GM23338 (cell line): ENCODE measurements at regions not wholly inside any gene's neighbourhood (a gene's known extent, or its start where the extent isn't known, plus 50 kb on each side); places are given as distances from the start of the nearest gene placed in this dataset.
A peak's percentile ranks its signal among the peaks of the same experiment; 100 is the strongest.

Experiments used
- ATAC-seq: fragments of 200-7000 bp; cut with Tn5 transposase; 3 replicates; pipeline ENCODE4 v1.9.1; 2020
- DNase-seq: peaks from one replicate; pipeline ENCODE4 v3.0.0-alpha.2; 2015; ENCODE audit warnings: low spot score
- H2AFZ ChIP-seq: fragments of 200-600 bp; sonication (generic); 2 replicates; pipeline ENCODE4 v1.8.0; 2016; ENCODE audit warnings: antibody characterized with exemption, mild to moderate bottlenecking, moderate library complexity
- H3F3A ChIP-seq: fragments of 200-600 bp; sonication (generic); replicated peaks from 2 replicates; pipeline ENCODE4 v1.8.0; 2017; ENCODE audit warnings: antibody characterized with exemption, mixed run types, low read depth
- H3K27ac ChIP-seq: fragments of 200-600 bp; sonication (generic); 2 replicates; pipeline ENCODE4 v1.6.1; 2016; ENCODE audit warnings: low read depth
- H3K27me3 ChIP-seq: fragments of 200-600 bp; sonication (generic); 2 replicates; pipeline ENCODE4 v1.8.0; 2016; ENCODE audit warnings: mild to moderate bottlenecking, mixed run types, moderate library complexity; ENCODE audit not compliant: insufficient read depth
- H3K36me3 ChIP-seq: fragments of 200-600 bp; sonication (generic); 2 replicates; pipeline ENCODE4 v1.8.0; 2016; ENCODE audit warnings: mild to moderate bottlenecking; ENCODE audit not compliant: insufficient read depth
- H3K4me1 ChIP-seq: fragments of 200-600 bp; sonication (generic); 2 replicates; pipeline ENCODE4 v1.8.0; 2016; ENCODE audit warnings: mild to moderate bottlenecking, moderate library complexity; ENCODE audit not compliant: insufficient read depth
- H3K4me2 ChIP-seq: fragments of 200-600 bp; sonication (generic); 2 replicates; pipeline ENCODE4 v1.7.1; 2017; ENCODE audit warnings: mixed run types
- H3K4me3 ChIP-seq: fragments of 200-600 bp; sonication (generic); 2 replicates; pipeline ENCODE4 v1.6.1; 2016; ENCODE audit warnings: mixed run types
- H3K79me2 ChIP-seq: fragments of 200-600 bp; sonication (generic); replicated peaks from 2 replicates; pipeline ENCODE4 v1.8.0; 2017; ENCODE audit warnings: mild to moderate bottlenecking; ENCODE audit not compliant: insufficient read depth
- H3K9me2 ChIP-seq: fragments of 200-600 bp; sonication (generic); 2 replicates; pipeline ENCODE4 v1.8.0; 2017; ENCODE audit not compliant: insufficient read depth
- H4K20me1 ChIP-seq: fragments of 200-600 bp; sonication (generic); replicated peaks from 2 replicates; pipeline ENCODE4 v1.8.0; 2017; ENCODE audit warnings: mild to moderate bottlenecking; ENCODE audit not compliant: insufficient read depth
- H3K27ac Mint-ChIP-seq: 2 replicates; pipeline ENCODE4 v1.8.0; 2020; ENCODE audit warnings: inconsistent platforms, mild to moderate bottlenecking, moderate library complexity, mixed read lengths
- H3K27me3 Mint-ChIP-seq: 3 replicates; pipeline ENCODE4 v1.8.0; 2022; ENCODE audit warnings: low read depth, mild to moderate bottlenecking, moderate library complexity, mixed read lengths, inconsistent platforms; ENCODE audit not compliant: insufficient read depth, poor library complexity
- H3K36me3 Mint-ChIP-seq: 3 replicates; pipeline ENCODE4 v1.8.0; 2021; ENCODE audit warnings: low read depth, mild to moderate bottlenecking, inconsistent platforms, moderate library complexity, mixed read lengths
- H3K4me1 Mint-ChIP-seq: 3 replicates; pipeline ENCODE4 v1.8.0; 2020; ENCODE audit warnings: mild to moderate bottlenecking, inconsistent platforms, mixed read lengths
- H3K4me3 Mint-ChIP-seq: 3 replicates; pipeline ENCODE4 v1.8.0; 2021; ENCODE audit warnings: moderate library complexity, mild to moderate bottlenecking, inconsistent platforms, mixed read lengths
- H3K9me3 Mint-ChIP-seq: 3 replicates; pipeline ENCODE4 v1.8.0; 2020; ENCODE audit warnings: moderate library complexity, mild to moderate bottlenecking, inconsistent platforms, mixed read lengths
- CREB1 ChIP-seq: fragments of 250-450 bp; sonication (Bioruptor Pico); IDR thresholded peaks from 2 replicates; pipeline ENCODE4 v1.5.0; 2020; ENCODE audit warnings: low read depth, mild to moderate bottlenecking, moderate library complexity
- EZH2 ChIP-seq: fragments of 200-600 bp; sonication (generic); IDR thresholded peaks from one replicate; pipeline ENCODE4 v1.8.0; 2017; ENCODE audit warnings: antibody characterized with exemption, mild to moderate bottlenecking, low read depth; ENCODE audit not compliant: unreplicated experiment
- JUNB ChIP-seq: IDR thresholded peaks from one replicate; pipeline ENCODE4 v1.6.1; 2016; ENCODE audit warnings: antibody characterized with exemption; ENCODE audit not compliant: unreplicated experiment
- NANOG ChIP-seq: IDR thresholded peaks from 2 replicates; pipeline ENCODE4 v1.6.1; 2016; ENCODE audit warnings: antibody characterized with exemption, borderline replicate concordance
- POLR2AphosphoS5 ChIP-seq: IDR thresholded peaks from 2 replicates; pipeline ENCODE4 v1.6.1; 2016; ENCODE audit warnings: antibody characterized with exemption, low read depth
- ZNF114 ChIP-seq: fragments of 250-450 bp; sonication (Bioruptor Pico); IDR thresholded peaks from 2 replicates; pipeline ENCODE4 v1.5.0; 2020; ENCODE audit warnings: mild to moderate bottlenecking, moderate library complexity
- ZNF331 ChIP-seq: fragments of 250-450 bp; sonication (Bioruptor Pico); IDR thresholded peaks from 2 replicates; pipeline ENCODE4 v1.5.0; 2020; ENCODE audit warnings: low read depth, mild to moderate bottlenecking, moderate library complexity
- TF ChIP-seq, protein P1 (sequence below): IDR thresholded peaks from one replicate; pipeline ENCODE4 v1.6.1; 2018; ENCODE audit warnings: antibody characterized with exemption; ENCODE audit not compliant: unreplicated experiment
- TF ChIP-seq, protein P2 (sequence below): IDR thresholded peaks from 2 replicates; pipeline ENCODE4 v1.6.1; 2016; ENCODE audit warnings: antibody characterized with exemption
- TF ChIP-seq, protein P3 (sequence below): fragments of 250-450 bp; sonication (Bioruptor Pico); IDR thresholded peaks from 2 replicates; pipeline ENCODE4 v1.5.0; 2020; ENCODE audit warnings: mild to moderate bottlenecking, moderate library complexity

DNA sequence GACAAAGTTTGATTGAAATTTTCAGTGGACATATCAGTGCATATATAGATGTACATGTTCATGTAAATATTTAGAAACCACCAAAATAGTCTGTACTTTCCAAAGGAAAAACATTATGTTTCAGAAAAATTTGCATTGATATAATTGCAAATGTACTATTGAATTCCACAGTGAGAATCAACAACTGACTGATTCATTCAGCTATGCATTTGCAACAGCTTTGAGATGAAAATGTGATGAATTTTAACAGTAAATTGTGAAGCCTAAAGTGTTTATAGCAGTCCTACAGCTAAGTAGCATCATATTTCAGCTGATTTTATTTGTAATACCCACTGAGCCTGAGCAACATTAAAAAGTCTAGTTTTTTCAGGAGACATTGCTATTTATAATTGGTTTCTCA, 1647.4 kb upstream of the DDX18 start (continued):
- TF ChIP-seq, protein P1, sequence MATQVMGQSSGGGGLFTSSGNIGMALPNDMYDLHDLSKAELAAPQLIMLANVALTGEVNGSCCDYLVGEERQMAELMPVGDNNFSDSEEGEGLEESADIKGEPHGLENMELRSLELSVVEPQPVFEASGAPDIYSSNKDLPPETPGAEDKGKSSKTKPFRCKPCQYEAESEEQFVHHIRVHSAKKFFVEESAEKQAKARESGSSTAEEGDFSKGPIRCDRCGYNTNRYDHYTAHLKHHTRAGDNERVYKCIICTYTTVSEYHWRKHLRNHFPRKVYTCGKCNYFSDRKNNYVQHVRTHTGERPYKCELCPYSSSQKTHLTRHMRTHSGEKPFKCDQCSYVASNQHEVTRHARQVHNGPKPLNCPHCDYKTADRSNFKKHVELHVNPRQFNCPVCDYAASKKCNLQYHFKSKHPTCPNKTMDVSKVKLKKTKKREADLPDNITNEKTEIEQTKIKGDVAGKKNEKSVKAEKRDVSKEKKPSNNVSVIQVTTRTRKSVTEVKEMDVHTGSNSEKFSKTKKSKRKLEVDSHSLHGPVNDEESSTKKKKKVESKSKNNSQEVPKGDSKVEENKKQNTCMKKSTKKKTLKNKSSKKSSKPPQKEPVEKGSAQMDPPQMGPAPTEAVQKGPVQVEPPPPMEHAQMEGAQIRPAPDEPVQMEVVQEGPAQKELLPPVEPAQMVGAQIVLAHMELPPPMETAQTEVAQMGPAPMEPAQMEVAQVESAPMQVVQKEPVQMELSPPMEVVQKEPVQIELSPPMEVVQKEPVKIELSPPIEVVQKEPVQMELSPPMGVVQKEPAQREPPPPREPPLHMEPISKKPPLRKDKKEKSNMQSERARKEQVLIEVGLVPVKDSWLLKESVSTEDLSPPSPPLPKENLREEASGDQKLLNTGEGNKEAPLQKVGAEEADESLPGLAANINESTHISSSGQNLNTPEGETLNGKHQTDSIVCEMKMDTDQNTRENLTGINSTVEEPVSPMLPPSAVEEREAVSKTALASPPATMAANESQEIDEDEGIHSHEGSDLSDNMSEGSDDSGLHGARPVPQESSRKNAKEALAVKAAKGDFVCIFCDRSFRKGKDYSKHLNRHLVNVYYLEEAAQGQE, result no peak
- TF ChIP-seq ZNF114 (CRISPR knock-in tag) (no peak), CREB1 (CRISPR knock-in tag) (no peak)
- TF ChIP-seq, protein P2, sequence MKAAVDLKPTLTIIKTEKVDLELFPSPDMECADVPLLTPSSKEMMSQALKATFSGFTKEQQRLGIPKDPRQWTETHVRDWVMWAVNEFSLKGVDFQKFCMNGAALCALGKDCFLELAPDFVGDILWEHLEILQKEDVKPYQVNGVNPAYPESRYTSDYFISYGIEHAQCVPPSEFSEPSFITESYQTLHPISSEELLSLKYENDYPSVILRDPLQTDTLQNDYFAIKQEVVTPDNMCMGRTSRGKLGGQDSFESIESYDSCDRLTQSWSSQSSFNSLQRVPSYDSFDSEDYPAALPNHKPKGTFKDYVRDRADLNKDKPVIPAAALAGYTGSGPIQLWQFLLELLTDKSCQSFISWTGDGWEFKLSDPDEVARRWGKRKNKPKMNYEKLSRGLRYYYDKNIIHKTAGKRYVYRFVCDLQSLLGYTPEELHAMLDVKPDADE, result no peak

DNA sequence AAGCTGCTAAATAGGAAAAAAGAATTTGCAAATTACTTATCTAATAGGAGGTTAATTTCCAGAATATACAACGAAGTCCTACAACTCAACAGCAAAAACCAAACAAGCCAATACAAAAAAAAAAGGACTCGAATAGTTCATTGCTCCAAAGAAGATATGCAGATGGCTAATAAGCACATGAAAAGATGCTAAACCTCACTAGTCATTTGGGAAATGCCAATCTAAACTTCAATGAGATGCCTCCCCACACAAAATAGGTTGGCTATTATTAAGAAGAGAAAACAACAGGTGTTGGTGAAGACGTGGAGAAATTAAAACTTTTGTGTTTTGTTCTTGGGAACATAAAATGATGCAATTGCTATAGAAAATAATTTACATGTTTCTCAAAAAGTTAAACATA, 1634.4 kb upstream of the DDX18 start:
- peaks cover 1% of the 10 kb centered on the region for H3K27me3 Mint-ChIP-seq
- 0 out of 3 replicates have a peak overlapping the region, but pooled peaks have one; percentile 13 for H3K4me3 Mint-ChIP-seq
- DNase-seq, result peak; percentile 45
- Histone ChIP-seq H4K20me1 (no peaks in the 10 kb centered on the region), H2AFZ (no peak overlapping the region), H3K4me2 (peak overlapping the region; percentile 17), H3K9me2 (no peaks in the 10 kb centered on the region), H3K36me3 (no peaks in the 10 kb centered on the region), H3K27ac (peak overlapping the region; percentile 61), H3K27me3 (no peaks in the 10 kb centered on the region), H3K79me2 (no peaks in the 10 kb centered on the region), H3F3A (no peaks in the 10 kb centered on the region), H3K4me1 (peaks cover 41% of the 10 kb centered on the region), H3K4me3 (no peak overlapping the region)
- ATAC-seq, result peak; percentile 25; the same call in 1 of the 3 replicates
- H3K27ac Mint-ChIP-seq, result peak overlapping the region; percentile 59
- H3K9me3 Mint-ChIP-seq, result peaks cover 8% of the 10 kb centered on the region
- H3K4me1 Mint-ChIP-seq, result peaks cover 46% of the 10 kb centered on the region
- TF ChIP-seq JUNB, result no peak
- TF ChIP-seq, protein P1, result no peak
- TF ChIP-seq ZNF331 (CRISPR knock-in tag), result no peak
- no peak for TF ChIP-seq POLR2AphosphoS5
- peak; percentile 86 for TF ChIP-seq NANOG
- TF ChIP-seq, protein P3, sequence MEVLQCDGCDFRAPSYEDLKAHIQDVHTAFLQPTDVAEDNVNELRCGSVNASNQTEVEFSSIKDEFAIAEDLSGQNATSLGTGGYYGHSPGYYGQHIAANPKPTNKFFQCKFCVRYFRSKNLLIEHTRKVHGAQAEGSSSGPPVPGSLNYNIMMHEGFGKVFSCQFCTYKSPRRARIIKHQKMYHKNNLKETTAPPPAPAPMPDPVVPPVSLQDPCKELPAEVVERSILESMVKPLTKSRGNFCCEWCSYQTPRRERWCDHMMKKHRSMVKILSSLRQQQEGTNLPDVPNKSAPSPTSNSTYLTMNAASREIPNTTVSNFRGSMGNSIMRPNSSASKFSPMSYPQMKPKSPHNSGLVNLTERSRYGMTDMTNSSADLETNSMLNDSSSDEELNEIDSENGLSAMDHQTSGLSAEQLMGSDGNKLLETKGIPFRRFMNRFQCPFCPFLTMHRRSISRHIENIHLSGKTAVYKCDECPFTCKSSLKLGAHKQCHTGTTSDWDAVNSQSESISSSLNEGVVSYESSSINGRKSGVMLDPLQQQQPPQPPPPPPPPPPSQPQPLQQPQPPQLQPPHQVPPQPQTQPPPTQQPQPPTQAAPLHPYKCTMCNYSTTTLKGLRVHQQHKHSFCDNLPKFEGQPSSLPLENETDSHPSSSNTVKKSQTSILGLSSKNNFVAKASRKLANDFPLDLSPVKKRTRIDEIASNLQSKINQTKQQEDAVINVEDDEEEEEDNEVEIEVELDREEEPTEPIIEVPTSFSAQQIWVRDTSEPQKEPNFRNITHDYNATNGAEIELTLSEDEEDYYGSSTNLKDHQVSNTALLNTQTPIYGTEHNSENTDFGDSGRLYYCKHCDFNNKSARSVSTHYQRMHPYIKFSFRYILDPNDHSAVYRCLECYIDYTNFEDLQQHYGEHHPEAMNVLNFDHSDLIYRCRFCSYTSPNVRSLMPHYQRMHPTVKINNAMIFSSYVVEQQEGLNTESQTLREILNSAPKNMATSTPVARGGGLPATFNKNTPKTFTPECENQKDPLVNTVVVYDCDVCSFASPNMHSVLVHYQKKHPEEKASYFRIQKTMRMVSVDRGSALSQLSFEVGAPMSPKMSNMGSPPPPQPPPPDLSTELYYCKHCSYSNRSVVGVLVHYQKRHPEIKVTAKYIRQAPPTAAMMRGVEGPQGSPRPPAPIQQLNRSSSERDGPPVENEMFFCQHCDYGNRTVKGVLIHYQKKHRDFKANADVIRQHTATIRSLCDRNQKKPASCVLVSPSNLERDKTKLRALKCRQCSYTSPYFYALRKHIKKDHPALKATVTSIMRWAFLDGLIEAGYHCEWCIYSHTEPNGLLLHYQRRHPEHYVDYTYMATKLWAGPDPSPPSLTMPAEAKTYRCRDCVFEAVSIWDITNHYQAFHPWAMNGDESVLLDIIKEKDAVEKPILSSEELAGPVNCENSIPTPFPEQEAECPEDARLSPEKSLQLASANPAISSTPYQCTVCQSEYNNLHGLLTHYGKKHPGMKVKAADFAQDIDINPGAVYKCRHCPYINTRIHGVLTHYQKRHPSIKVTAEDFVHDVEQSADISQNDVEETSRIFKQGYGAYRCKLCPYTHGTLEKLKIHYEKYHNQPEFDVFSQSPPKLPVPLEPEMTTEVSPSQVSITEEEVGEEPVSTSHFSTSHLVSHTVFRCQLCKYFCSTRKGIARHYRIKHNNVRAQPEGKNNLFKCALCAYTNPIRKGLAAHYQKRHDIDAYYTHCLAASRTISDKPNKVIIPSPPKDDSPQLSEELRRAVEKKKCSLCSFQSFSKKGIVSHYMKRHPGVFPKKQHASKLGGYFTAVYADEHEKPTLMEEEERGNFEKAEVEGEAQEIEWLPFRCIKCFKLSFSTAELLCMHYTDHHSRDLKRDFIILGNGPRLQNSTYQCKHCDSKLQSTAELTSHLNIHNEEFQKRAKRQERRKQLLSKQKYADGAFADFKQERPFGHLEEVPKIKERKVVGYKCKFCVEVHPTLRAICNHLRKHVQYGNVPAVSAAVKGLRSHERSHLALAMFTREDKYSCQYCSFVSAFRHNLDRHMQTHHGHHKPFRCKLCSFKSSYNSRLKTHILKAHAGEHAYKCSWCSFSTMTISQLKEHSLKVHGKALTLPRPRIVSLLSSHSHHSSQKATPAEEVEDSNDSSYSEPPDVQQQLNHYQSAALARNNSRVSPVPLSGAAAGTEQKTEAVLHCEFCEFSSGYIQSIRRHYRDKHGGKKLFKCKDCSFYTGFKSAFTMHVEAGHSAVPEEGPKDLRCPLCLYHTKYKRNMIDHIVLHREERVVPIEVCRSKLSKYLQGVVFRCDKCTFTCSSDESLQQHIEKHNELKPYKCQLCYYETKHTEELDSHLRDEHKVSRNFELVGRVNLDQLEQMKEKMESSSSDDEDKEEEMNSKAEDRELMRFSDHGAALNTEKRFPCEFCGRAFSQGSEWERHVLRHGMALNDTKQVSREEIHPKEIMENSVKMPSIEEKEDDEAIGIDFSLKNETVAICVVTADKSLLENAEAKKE (CRISPR knock-in tag), result no peak
- no peak for TF ChIP-seq EZH2
- H3K36me3 Mint-ChIP-seq, result peaks cover 17% of the 10 kb centered on the region
